NT2/D1 (cell line): ENCODE measurements at regions not wholly inside any gene's neighbourhood (a gene's known extent, or its start where the extent isn't known, plus 50 kb on each side); places are given as distances from the start of the nearest gene placed in this dataset.

ENCODE experiments used
- DNase-seq: peaks from one replicate; pipeline ENCODE4 v3.0.0-alpha.2; 2011; ENCODE audit warnings: low read depth, low spot score
- H3K27me3 ChIP-seq: 2 replicates; pipeline ENCODE4 v1.6.0; 2011; ENCODE audit warnings: mild to moderate bottlenecking; ENCODE audit not compliant: insufficient read length, insufficient read depth
- H3K36me3 ChIP-seq: 2 replicates; pipeline ENCODE4 v1.6.1; 2011; ENCODE audit warnings: mild to moderate bottlenecking, low read length, mixed read lengths; ENCODE audit not compliant: insufficient read depth, insufficient read length
- H3K4me1 ChIP-seq: 2 replicates; pipeline ENCODE4 v1.5.1; 2011; ENCODE audit not compliant: insufficient read depth, insufficient read length
- H3K4me3 ChIP-seq: 2 replicates; pipeline ENCODE4 v1.5.1; 2011; ENCODE audit warnings: low read depth; ENCODE audit not compliant: insufficient read length
- H3K9ac ChIP-seq: 2 replicates; pipeline ENCODE4 v1.6.0; 2011; ENCODE audit warnings: low read depth; ENCODE audit not compliant: insufficient read length
- H3K9me3 ChIP-seq: 2 replicates; pipeline ENCODE4 v1.5.1; 2011; ENCODE audit warnings: mild to moderate bottlenecking, low read length; ENCODE audit not compliant: insufficient read depth
- SUZ12 ChIP-seq: IDR thresholded peaks from 2 replicates; pipeline ENCODE4 v1.6.1; 2011; ENCODE audit not compliant: insufficient read length, insufficient read depth; ENCODE audit errors: extremely low read depth
- YY1 ChIP-seq: IDR thresholded peaks from 2 replicates; pipeline ENCODE4 v1.6.1; 2011; ENCODE audit not compliant: insufficient read length, insufficient read depth
- ZNF274 ChIP-seq: IDR thresholded peaks from 2 replicates; pipeline ENCODE4 v1.6.1; 2011; ENCODE audit warnings: mild to moderate bottlenecking, low read depth, low read length

- no peaks in the 10 kb centered on the region for H3K4me1 ChIP-seq
- H3K9me3 ChIP-seq, result no peaks in the 10 kb centered on the region
- H3K4me3 ChIP-seq, result no peak overlapping the region
- no peaks in the 10 kb centered on the region for H3K27me3 ChIP-seq
- DNase-seq, result peak; percentile 68
- TF ChIP-seq ZNF274, result no peak
- no peak for TF ChIP-seq SUZ12
- TF ChIP-seq YY1, result no peak
- no peak overlapping the region for H3K9ac ChIP-seq
- H3K36me3 ChIP-seq, result no peaks in the 10 kb centered on the region
These were observed 74.4 kb downstream of the PTGS2 start for GRCh38 chr1:186605762-186606350.

GRCh38 chr1:186595969-186596368 lies 84.3 kb downstream of the PTGS2 start:
- Histone ChIP-seq H3K9me3 (no peaks in the 10 kb centered on the region), H3K4me1 (no peaks in the 10 kb centered on the region), H3K4me3 (no peak overlapping the region), H3K27me3 (no peaks in the 10 kb centered on the region), H3K9ac (no peak overlapping the region), H3K36me3 (no peaks in the 10 kb centered on the region)
- TF ChIP-seq ZNF274, result no peak
- no peak for TF ChIP-seq SUZ12
- no peak for TF ChIP-seq YY1
- DNase-seq, result no peak

DNA sequence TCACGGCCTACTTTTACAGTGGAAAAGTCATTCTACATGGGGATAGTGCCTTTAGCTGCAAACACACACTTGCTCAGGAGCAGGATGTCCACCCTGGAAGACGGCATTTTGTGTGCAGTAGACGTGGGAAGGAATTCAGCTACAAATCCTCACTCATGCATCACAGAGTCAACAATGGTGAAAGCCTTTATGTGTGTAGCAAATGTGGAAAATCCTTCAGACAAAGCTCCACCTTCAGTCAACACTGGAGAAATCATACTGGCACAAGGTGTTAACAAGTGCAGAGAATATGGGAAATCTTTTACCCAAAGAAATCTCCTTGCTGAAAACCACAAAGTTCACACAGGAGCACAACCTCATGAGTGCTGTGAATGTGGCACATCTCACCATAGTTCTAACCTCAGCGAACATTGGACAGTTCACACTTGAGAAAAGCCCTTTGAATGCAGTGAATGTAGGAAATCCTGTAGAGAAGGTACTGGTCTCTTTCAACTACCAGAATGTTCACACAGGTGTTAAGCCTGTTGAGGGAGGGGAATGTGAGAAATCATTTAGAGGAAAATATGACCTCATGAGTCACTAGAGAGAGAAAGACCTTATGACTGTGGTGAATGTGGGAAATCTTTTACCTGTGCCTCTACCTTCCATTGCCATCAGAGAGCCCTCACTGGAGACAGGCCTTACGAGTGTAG lies 101.8 kb downstream of the PTGS2 start:
- Histone ChIP-seq H3K4me1 (no peaks in the 10 kb centered on the region), H3K4me3 (no peak overlapping the region), H3K27me3 (no peaks in the 10 kb centered on the region), H3K9ac (no peak overlapping the region), H3K9me3 (peaks cover 6% of the 10 kb centered on the region; the same call in 1 of the 2 replicates), H3K36me3 (no peaks in the 10 kb centered on the region)
- DNase-seq, result no peak
- TF ChIP-seq SUZ12 (no peak), YY1 (no peak), ZNF274 (no peak)

- Histone ChIP-seq H3K36me3 (no peaks in the 10 kb centered on the region), H3K9me3 (no peaks in the 10 kb centered on the region), H3K4me1 (no peaks in the 10 kb centered on the region), H3K9ac (no peak overlapping the region), H3K4me3 (no peak overlapping the region), H3K27me3 (no peaks in the 10 kb centered on the region)
- DNase-seq, result no peak
- TF ChIP-seq SUZ12, result no peak
These were observed 102.6 kb downstream of the PTGS2 start for GRCh38 chr1:186577633-186578032.

GRCh38 chr1:186577216-186577615 lies 103.0 kb downstream of the PTGS2 start:
- Histone ChIP-seq H3K9ac (no peak overlapping the region), H3K36me3 (no peaks in the 10 kb centered on the region), H3K27me3 (no peaks in the 10 kb centered on the region), H3K4me3 (no peak overlapping the region), H3K4me1 (no peaks in the 10 kb centered on the region), H3K9me3 (no peaks in the 10 kb centered on the region)
- TF ChIP-seq YY1 (no peak), SUZ12 (no peak), ZNF274 (no peak)
- no peak for DNase-seq

DNA sequence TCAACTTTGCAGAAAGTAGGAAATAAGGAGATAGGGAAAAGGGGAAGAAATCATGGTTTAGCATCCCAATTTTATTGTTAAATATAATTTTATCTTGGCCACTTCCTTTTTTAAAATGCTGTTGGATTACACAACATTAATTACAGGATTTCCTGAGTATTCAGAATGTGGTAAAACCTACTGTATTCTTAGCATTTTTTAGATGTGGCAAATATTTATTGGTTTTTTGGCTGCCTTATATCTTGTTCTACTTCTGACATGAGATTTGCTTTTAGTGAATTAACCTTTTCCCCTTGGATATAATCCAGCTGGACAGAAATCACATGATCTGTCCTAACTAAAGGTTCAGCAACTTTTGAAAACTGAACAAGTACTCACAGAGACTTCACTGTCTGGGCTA lies 104.9 kb downstream of the PTGS2 start:
- Histone ChIP-seq H3K4me3 (no peak overlapping the region), H3K36me3 (no peaks in the 10 kb centered on the region), H3K9ac (no peak overlapping the region), H3K27me3 (no peaks in the 10 kb centered on the region), H3K9me3 (no peaks in the 10 kb centered on the region), H3K4me1 (no peaks in the 10 kb centered on the region)
- TF ChIP-seq SUZ12 (no peak), ZNF274 (no peak), YY1 (no peak)
- DNase-seq, result no peak

DNA sequence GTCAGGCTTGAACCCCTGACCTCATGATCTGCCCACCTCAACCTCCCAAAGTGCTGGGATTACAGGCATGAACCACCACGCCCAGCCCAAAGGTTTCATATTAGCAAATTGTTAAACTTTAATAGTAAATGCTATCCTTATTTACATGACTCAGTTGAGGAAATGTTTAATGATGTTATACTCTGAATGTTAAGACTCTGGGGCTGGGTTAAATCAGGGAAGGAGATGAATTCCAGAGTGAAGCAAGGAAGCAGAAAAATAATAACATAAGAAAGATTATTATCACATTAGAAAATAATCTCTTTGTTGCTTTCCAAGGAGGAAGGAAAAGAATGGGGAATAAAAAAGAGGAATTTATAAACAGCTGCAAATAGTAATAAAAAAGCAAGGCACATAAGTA lies 105.3 kb downstream of the PTGS2 start:
- no peaks in the 10 kb centered on the region for H3K36me3 ChIP-seq
- no peak overlapping the region for H3K4me3 ChIP-seq
- no peak for TF ChIP-seq YY1
- TF ChIP-seq ZNF274, result no peak
- no peak for TF ChIP-seq SUZ12
- H3K9ac ChIP-seq, result no peak overlapping the region
- H3K27me3 ChIP-seq, result no peaks in the 10 kb centered on the region
- no peak for DNase-seq
- H3K9me3 ChIP-seq, result no peaks in the 10 kb centered on the region
- H3K4me1 ChIP-seq, result no peaks in the 10 kb centered on the region
